ENCODE measurements at regions not wholly inside any gene's neighbourhood (a gene's known extent, or its start where the extent isn't known, plus 50 kb on each side); places are given as distances from the start of the nearest gene placed in this dataset.

DNA sequence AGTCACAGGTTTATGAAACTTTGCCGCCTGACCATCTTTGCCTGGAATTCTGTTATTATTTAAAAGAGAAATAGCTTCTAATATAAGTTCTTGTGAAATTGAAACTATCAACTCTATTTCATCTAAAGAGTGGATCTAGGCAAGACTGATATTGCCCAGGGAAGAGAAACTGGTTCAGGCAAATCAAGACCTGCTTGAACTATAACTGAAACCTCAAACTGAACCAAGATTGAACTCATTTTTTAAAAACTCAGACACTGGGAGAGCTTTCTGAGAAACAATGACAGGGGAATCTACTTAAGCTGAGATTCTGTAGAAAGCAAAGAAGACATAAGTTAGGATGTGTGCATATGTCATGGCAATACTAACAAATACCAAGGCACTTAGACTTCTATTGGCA lies 815.8 kb downstream of the BRINP1 start:
- no peaks in the 10 kb centered on the region for H3K36me3 Mint-ChIP-seq (ENCODE audit: low read depth, unreplicated experiment)
- H3K9me3 Mint-ChIP-seq (ENCODE audit: unreplicated experiment), result no peaks in the 10 kb centered on the region
- TF ChIP-seq, protein P1, sequence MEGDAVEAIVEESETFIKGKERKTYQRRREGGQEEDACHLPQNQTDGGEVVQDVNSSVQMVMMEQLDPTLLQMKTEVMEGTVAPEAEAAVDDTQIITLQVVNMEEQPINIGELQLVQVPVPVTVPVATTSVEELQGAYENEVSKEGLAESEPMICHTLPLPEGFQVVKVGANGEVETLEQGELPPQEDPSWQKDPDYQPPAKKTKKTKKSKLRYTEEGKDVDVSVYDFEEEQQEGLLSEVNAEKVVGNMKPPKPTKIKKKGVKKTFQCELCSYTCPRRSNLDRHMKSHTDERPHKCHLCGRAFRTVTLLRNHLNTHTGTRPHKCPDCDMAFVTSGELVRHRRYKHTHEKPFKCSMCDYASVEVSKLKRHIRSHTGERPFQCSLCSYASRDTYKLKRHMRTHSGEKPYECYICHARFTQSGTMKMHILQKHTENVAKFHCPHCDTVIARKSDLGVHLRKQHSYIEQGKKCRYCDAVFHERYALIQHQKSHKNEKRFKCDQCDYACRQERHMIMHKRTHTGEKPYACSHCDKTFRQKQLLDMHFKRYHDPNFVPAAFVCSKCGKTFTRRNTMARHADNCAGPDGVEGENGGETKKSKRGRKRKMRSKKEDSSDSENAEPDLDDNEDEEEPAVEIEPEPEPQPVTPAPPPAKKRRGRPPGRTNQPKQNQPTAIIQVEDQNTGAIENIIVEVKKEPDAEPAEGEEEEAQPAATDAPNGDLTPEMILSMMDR (IDR thresholded peaks at IDR 0.05; ENCODE audit: insufficient read depth, low read depth, low read length), result no peak
- TF ChIP-seq EZH2 (IDR thresholded peaks at IDR 0.05; ENCODE audit: insufficient read depth, low read length), result no peak
- Histone ChIP-seq H3K79me2 (ENCODE audit: insufficient read depth, low read length) (no peaks in the 10 kb centered on the region), H3K9me3 (ENCODE audit: insufficient read depth, low read depth, low read length) (no peaks in the 10 kb centered on the region), H4K20me1 (ENCODE audit: insufficient read depth, low read length) (no peaks in the 10 kb centered on the region), H3K4me1 (ENCODE audit: insufficient read depth, low read length) (no peaks in the 10 kb centered on the region), H3K4me2 (ENCODE audit: low read length) (no peak overlapping the region), H2AFZ (ENCODE audit: low read depth, low read length) (no peak overlapping the region), H3K4me3 (ENCODE audit: insufficient read depth, low read depth, low read length) (no peak overlapping the region), H3K27me3 (ENCODE audit: insufficient read depth, low read length) (no peaks in the 10 kb centered on the region), H3K9ac (ENCODE audit: low read length) (no peak overlapping the region), H3K36me3 (ENCODE audit: insufficient read depth, low read length) (no peaks in the 10 kb centered on the region), H3K27ac (ENCODE audit: low read depth, low read length) (no peak overlapping the region)
- no peak for DNase-seq (ENCODE audit: low read depth)
- FAIRE-seq, result no peak
- no peak overlapping the region for H3K4me3 Mint-ChIP-seq (ENCODE audit: unreplicated experiment)
- no peak overlapping the region for H3K27ac Mint-ChIP-seq (ENCODE audit: unreplicated experiment)
- peaks cover 2% of the 10 kb centered on the region for H3K27me3 Mint-ChIP-seq (ENCODE audit: low read depth, unreplicated experiment)
- H3K4me1 Mint-ChIP-seq (ENCODE audit: low read depth, unreplicated experiment), result no peaks in the 10 kb centered on the region

DNA sequence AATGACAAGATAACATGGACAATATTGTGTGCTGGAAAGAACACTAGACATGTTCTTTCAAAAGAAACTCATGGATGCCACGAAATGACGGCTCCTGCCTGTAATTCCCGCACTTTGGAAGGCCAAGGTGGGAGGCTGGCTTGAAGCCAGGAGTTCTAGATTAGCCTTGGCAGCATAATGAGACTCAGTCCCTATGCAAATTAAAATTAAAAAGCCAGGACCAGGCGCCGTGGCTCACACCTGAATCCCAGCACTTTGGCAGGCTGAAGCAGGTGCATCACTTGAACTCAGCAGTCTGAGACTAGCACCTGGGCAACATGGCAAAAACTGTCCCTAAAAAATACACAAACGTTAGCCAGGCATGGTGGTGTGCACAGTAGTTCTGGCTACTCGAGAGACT lies 814.2 kb downstream of the BRINP1 start:
- H4K20me1 ChIP-seq (ENCODE audit: insufficient read depth, low read length), result no peaks in the 10 kb centered on the region
- no peak for FAIRE-seq
- Mint-ChIP-seq H3K9me3 (ENCODE audit: unreplicated experiment) (no peaks in the 10 kb centered on the region), H3K4me3 (ENCODE audit: unreplicated experiment) (no peak overlapping the region), H3K36me3 (ENCODE audit: low read depth, unreplicated experiment) (no peaks in the 10 kb centered on the region), H3K27ac (ENCODE audit: unreplicated experiment) (no peak overlapping the region), H3K4me1 (ENCODE audit: low read depth, unreplicated experiment) (no peaks in the 10 kb centered on the region), H3K27me3 (ENCODE audit: low read depth, unreplicated experiment) (peaks cover 2% of the 10 kb centered on the region)
- no peak overlapping the region for H3K4me3 ChIP-seq (ENCODE audit: insufficient read depth, low read depth, low read length)
- no peaks in the 10 kb centered on the region for H3K79me2 ChIP-seq (ENCODE audit: insufficient read depth, low read length)
- H3K27me3 ChIP-seq (ENCODE audit: insufficient read depth, low read length), result no peaks in the 10 kb centered on the region
- H2AFZ ChIP-seq (ENCODE audit: low read depth, low read length), result no peak overlapping the region
- no peaks in the 10 kb centered on the region for H3K4me1 ChIP-seq (ENCODE audit: insufficient read depth, low read length)
- H3K9me3 ChIP-seq (ENCODE audit: insufficient read depth, low read depth, low read length), result no peaks in the 10 kb centered on the region
- H3K4me2 ChIP-seq (ENCODE audit: low read length), result no peak overlapping the region
- no peak overlapping the region for H3K9ac ChIP-seq (ENCODE audit: low read length)
- H3K36me3 ChIP-seq (ENCODE audit: insufficient read depth, low read length), result no peaks in the 10 kb centered on the region
- no peak for DNase-seq (ENCODE audit: low read depth)
- H3K27ac ChIP-seq (ENCODE audit: low read depth, low read length), result no peak overlapping the region
- no peak for TF ChIP-seq EZH2 (IDR thresholded peaks at IDR 0.05; ENCODE audit: insufficient read depth, low read length)
- TF ChIP-seq, protein P1 (IDR thresholded peaks at IDR 0.05; ENCODE audit: insufficient read depth, low read depth, low read length), result no peak

DNA sequence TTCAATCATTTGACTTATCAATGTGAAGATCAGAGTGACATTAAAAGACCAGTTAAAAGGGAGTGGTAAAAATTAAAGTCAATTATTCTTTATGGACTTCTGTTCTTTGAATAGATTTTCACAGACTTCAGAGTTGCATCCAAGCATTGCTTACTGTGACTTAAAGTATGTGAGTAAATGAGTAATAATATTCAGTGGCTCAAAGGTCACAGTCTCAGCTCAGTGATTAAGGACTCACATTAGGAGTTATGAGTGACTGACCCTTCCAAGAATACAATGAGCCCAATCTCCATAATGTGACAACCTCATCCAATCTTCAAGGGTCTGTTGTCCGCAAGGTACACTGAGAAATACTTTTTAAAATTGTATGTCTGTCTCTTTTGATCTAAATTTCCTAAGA lies 811.2 kb downstream of the BRINP1 start:
- H3K4me1 Mint-ChIP-seq (ENCODE audit: low read depth, unreplicated experiment), result peaks cover 7% of the 10 kb centered on the region
- H3K9me3 ChIP-seq (ENCODE audit: insufficient read depth, low read depth, low read length), result no peaks in the 10 kb centered on the region
- H3K79me2 ChIP-seq (ENCODE audit: insufficient read depth, low read length), result no peaks in the 10 kb centered on the region
- no peaks in the 10 kb centered on the region for H3K36me3 ChIP-seq (ENCODE audit: insufficient read depth, low read length)
- no peak overlapping the region for H3K9ac ChIP-seq (ENCODE audit: low read length)
- no peak overlapping the region for H3K4me3 Mint-ChIP-seq (ENCODE audit: unreplicated experiment)
- no peak overlapping the region for H3K4me2 ChIP-seq (ENCODE audit: low read length)
- H2AFZ ChIP-seq (ENCODE audit: low read depth, low read length), result no peak overlapping the region
- H3K27me3 ChIP-seq (ENCODE audit: insufficient read depth, low read length), result no peaks in the 10 kb centered on the region
- H3K27me3 Mint-ChIP-seq (ENCODE audit: low read depth, unreplicated experiment), result peaks cover 2% of the 10 kb centered on the region
- no peaks in the 10 kb centered on the region for H4K20me1 ChIP-seq (ENCODE audit: insufficient read depth, low read length)
- no peak for TF ChIP-seq EZH2 (IDR thresholded peaks at IDR 0.05; ENCODE audit: insufficient read depth, low read length)
- TF ChIP-seq, protein P1 (IDR thresholded peaks at IDR 0.05; ENCODE audit: insufficient read depth, low read depth, low read length), result no peak
- no peak overlapping the region for H3K27ac ChIP-seq (ENCODE audit: low read depth, low read length)
- no peak for DNase-seq (ENCODE audit: low read depth)
- no peak for FAIRE-seq
- no peaks in the 10 kb centered on the region for H3K4me1 ChIP-seq (ENCODE audit: insufficient read depth, low read length)
- no peaks in the 10 kb centered on the region for H3K36me3 Mint-ChIP-seq (ENCODE audit: low read depth, unreplicated experiment)
- H3K4me3 ChIP-seq (ENCODE audit: insufficient read depth, low read depth, low read length), result no peak overlapping the region
- no peak overlapping the region for H3K27ac Mint-ChIP-seq (ENCODE audit: unreplicated experiment)
- H3K9me3 Mint-ChIP-seq (ENCODE audit: unreplicated experiment), result no peaks in the 10 kb centered on the region

Measured in astrocyte (in vitro differentiated cells and primary cell).